ENCODE measurements at regions not wholly inside any gene's neighbourhood (a gene's known extent, or its start where the extent isn't known, plus 50 kb on each side); places are given as distances from the start of the nearest gene placed in this dataset.
"Not testable (repeated sequence)": the region's sequence is repeated elsewhere in the genome, so short reads cannot be mapped to it uniquely, and the experiment has no call there.

- Histone ChIP-seq H3K9me3 (ENCODE audit: low read depth) (no peaks in the 10 kb centered on the region), H3K4me3 (no peak overlapping the region), H3K27ac (no peak overlapping the region), H3K36me3 (no peaks in the 10 kb centered on the region), H3K27me3 (no peaks in the 10 kb centered on the region), H3K4me1 (ENCODE audit: low read depth) (no peaks in the 10 kb centered on the region)
- DNase-seq (ENCODE audit: low read depth in 1 of 2, low spot score in 1 of 2): peak in 1 of 2 donors; percentile 64
- no peak for TF ChIP-seq CTCF (IDR thresholded peaks at IDR 0.05; ENCODE audit: low read depth, low read length)
Observed at GRCh38 chr10:33055625-33056024, 97.6 kb upstream of the ITGB1 start.

- no peaks in the 10 kb centered on the region for H3K27me3 ChIP-seq
- H3K4me1 ChIP-seq (ENCODE audit: low read depth): no peaks in the 10 kb centered on the region
- DNase-seq (ENCODE audit: low read depth in 1 of 2, low spot score in 1 of 2): no peak
- no peak for TF ChIP-seq CTCF (IDR thresholded peaks at IDR 0.05; ENCODE audit: low read depth, low read length)
- no peak overlapping the region for H3K4me3 ChIP-seq
- no peaks in the 10 kb centered on the region for H3K9me3 ChIP-seq (ENCODE audit: low read depth)
- H3K36me3 ChIP-seq: no peaks in the 10 kb centered on the region
- no peak overlapping the region for H3K27ac ChIP-seq
Observed at GRCh38 chr10:33052915-33053810, 95.1 kb upstream of the ITGB1 start.

- no peak overlapping the region for H3K4me3 ChIP-seq
- H3K27me3 ChIP-seq: no peaks in the 10 kb centered on the region
- no peaks in the 10 kb centered on the region for H3K36me3 ChIP-seq
- DNase-seq (ENCODE audit: low read depth in 1 of 2, low spot score in 1 of 2): no peak
- no peaks in the 10 kb centered on the region for H3K9me3 ChIP-seq (ENCODE audit: low read depth)
- no peak for TF ChIP-seq CTCF (IDR thresholded peaks at IDR 0.05; ENCODE audit: low read depth, low read length)
- no peaks in the 10 kb centered on the region for H3K4me1 ChIP-seq (ENCODE audit: low read depth)
- H3K27ac ChIP-seq: no peak overlapping the region
Observed at GRCh38 chr10:33052263-33052875, 94.3 kb upstream of the ITGB1 start.

GRCh38 chr10:33049963-33050920 is 92.2 kb upstream of the ITGB1 start:
- H3K27ac ChIP-seq; H3K9me3 ChIP-seq (ENCODE audit: low read depth); H3K27me3 ChIP-seq; H3K36me3 ChIP-seq; DNase-seq (ENCODE audit: low read depth in 1 of 2, low spot score in 1 of 2); H3K4me1 ChIP-seq (ENCODE audit: low read depth); H3K4me3 ChIP-seq: not testable (repeated sequence)

- no peak for TF ChIP-seq CTCF (IDR thresholded peaks at IDR 0.05; ENCODE audit: low read depth, low read length)
- Histone ChIP-seq H3K36me3 (no peaks in the 10 kb centered on the region), H3K27ac (no peak overlapping the region), H3K9me3 (ENCODE audit: low read depth) (no peaks in the 10 kb centered on the region), H3K4me1 (ENCODE audit: low read depth) (no peaks in the 10 kb centered on the region), H3K4me3 (no peak overlapping the region), H3K27me3 (no peaks in the 10 kb centered on the region)
- no peak for DNase-seq (ENCODE audit: low read depth in 1 of 2, low spot score in 1 of 2)
Observed at GRCh38 chr10:33048223-33048622, 90.2 kb upstream of the ITGB1 start.

Measured in cardiac muscle cell (in vitro differentiated cells and primary cell).